ENCODE measurements at regions not wholly inside any gene's neighbourhood (a gene's known extent, or its start where the extent isn't known, plus 50 kb on each side); places are given as distances from the start of the nearest gene placed in this dataset.

GRCh38 chr20:11128721-11129120, 454.9 kb upstream of the JAG1 start:
- TF ChIP-seq EZH2phosphoT487 (IDR thresholded peaks at IDR 0.05; ENCODE audit: borderline replicate concordance, low read depth, low read length) = no peak
- no peak for TF ChIP-seq CTCF (conservative IDR thresholded peaks at IDR 0.05; ENCODE audit: low read length)
